ENCODE measurements at regions not wholly inside any gene's neighbourhood (a gene's known extent, or its start where the extent isn't known, plus 50 kb on each side); places are given as distances from the start of the nearest gene placed in this dataset.

GRCh38 chr16:82459580-82460256, 167.1 kb upstream of the CDH13 start:
- H3K4me3 Mint-ChIP-seq: no peak overlapping the region
- no peak overlapping the region for H3K27ac Mint-ChIP-seq
- no peaks in the 10 kb centered on the region for H3K9me3 Mint-ChIP-seq
- no peaks in the 10 kb centered on the region for H3K36me3 Mint-ChIP-seq
- H3K4me1 Mint-ChIP-seq: no peaks in the 10 kb centered on the region
- CTCF ChIA-PET: no interaction called here
- peaks cover 4% of the 10 kb centered on the region for H3K27me3 Mint-ChIP-seq
- DNase-seq: no peak

- Mint-ChIP-seq H3K4me1 (no peaks in the 10 kb centered on the region), H3K27ac (no peak overlapping the region), H3K4me3 (no peak overlapping the region), H3K27me3 (peaks cover 9% of the 10 kb centered on the region), H3K36me3 (no peaks in the 10 kb centered on the region), H3K9me3 (no peaks in the 10 kb centered on the region)
- CTCF ChIA-PET: interaction anchor here (0.6 to 2.3 kb wide), 8 partner anchors 9 to 516 kb away, joined by 3 to 27 read pairs (median 5); no protein-coding TSS in a partner anchor
- DNase-seq: peak; percentile 46
Observed at GRCh38 chr16:82456683-82457082, 170.1 kb upstream of the CDH13 start.

- Mint-ChIP-seq H3K4me3 (no peak overlapping the region), H3K27me3 (peaks cover 9% of the 10 kb centered on the region), H3K27ac (no peak overlapping the region), H3K9me3 (no peaks in the 10 kb centered on the region), H3K4me1 (no peaks in the 10 kb centered on the region), H3K36me3 (no peaks in the 10 kb centered on the region)
- CTCF ChIA-PET: interaction anchor here (0.7 kb wide), 1 partner anchor 8 kb away, joined by 3 read pairs; no protein-coding TSS in a partner anchor
- no peak for DNase-seq
Observed at GRCh38 chr16:82454566-82454965, 172.2 kb upstream of the CDH13 start.

- H3K4me1 Mint-ChIP-seq: no peaks in the 10 kb centered on the region
- peaks cover 9% of the 10 kb centered on the region for H3K27me3 Mint-ChIP-seq
- H3K27ac Mint-ChIP-seq: no peak overlapping the region
- no peak overlapping the region for H3K4me3 Mint-ChIP-seq
- DNase-seq: no peak
- CTCF ChIA-PET: interaction anchor here (0.7 kb wide), 1 partner anchor 8 kb away, joined by 3 read pairs; no protein-coding TSS in a partner anchor
- H3K36me3 Mint-ChIP-seq: no peaks in the 10 kb centered on the region
- H3K9me3 Mint-ChIP-seq: peaks cover 1% of the 10 kb centered on the region
Observed at GRCh38 chr16:82454152-82454551, 172.6 kb upstream of the CDH13 start.

- H3K27ac Mint-ChIP-seq: no peak overlapping the region
Observed at GRCh38 chr16:82452004-82452756, 174.6 kb upstream of the CDH13 start.

GRCh38 chr16:82451449-82451848, 175.3 kb upstream of the CDH13 start:
- no peaks in the 10 kb centered on the region for H3K36me3 Mint-ChIP-seq
- H3K27ac Mint-ChIP-seq: no peak overlapping the region
- H3K4me3 Mint-ChIP-seq: no peak overlapping the region
- no peaks in the 10 kb centered on the region for H3K4me1 Mint-ChIP-seq
- DNase-seq: no peak
- H3K27me3 Mint-ChIP-seq: peaks cover 6% of the 10 kb centered on the region
- CTCF ChIA-PET: interaction anchor here (0.7 kb wide), 1 partner anchor 188 kb away, joined by 3 read pairs; no protein-coding TSS in a partner anchor
- H3K9me3 Mint-ChIP-seq: peaks cover 2% of the 10 kb centered on the region

More at GRCh38 chr16:82452004-82452756, 174.6 kb upstream of the CDH13 start:
- Mint-ChIP-seq H3K9me3 (peaks cover 2% of the 10 kb centered on the region), H3K27me3 (peaks cover 9% of the 10 kb centered on the region), H3K4me1 (no peaks in the 10 kb centered on the region), H3K36me3 (no peaks in the 10 kb centered on the region), H3K4me3 (no peak overlapping the region)
- DNase-seq: no peak
- CTCF ChIA-PET: interaction anchor here (0.7 kb wide), 1 partner anchor 189 kb away, joined by 3 read pairs; no protein-coding TSS in a partner anchor

GRCh38 chr16:82440336-82440735, 186.4 kb upstream of the CDH13 start:
- H3K27me3 Mint-ChIP-seq: no peaks in the 10 kb centered on the region
- no peaks in the 10 kb centered on the region for H3K36me3 Mint-ChIP-seq
- H3K27ac Mint-ChIP-seq: no peak overlapping the region
- DNase-seq: no peak
- no peak overlapping the region for H3K4me3 Mint-ChIP-seq
- CTCF ChIA-PET: no interaction called here
- H3K4me1 Mint-ChIP-seq: no peaks in the 10 kb centered on the region
- H3K9me3 Mint-ChIP-seq: no peaks in the 10 kb centered on the region

- no peak overlapping the region for H3K4me3 Mint-ChIP-seq
- no peak overlapping the region for H3K27ac Mint-ChIP-seq
- H3K27me3 Mint-ChIP-seq: no peaks in the 10 kb centered on the region
- CTCF ChIA-PET: no interaction called here
- no peak for DNase-seq
- H3K9me3 Mint-ChIP-seq: no peaks in the 10 kb centered on the region
- H3K4me1 Mint-ChIP-seq: no peaks in the 10 kb centered on the region
- H3K36me3 Mint-ChIP-seq: no peaks in the 10 kb centered on the region
Observed at GRCh38 chr16:82439678-82440293, 187.0 kb upstream of the CDH13 start.

GRCh38 chr16:82433042-82433441, 193.7 kb upstream of the CDH13 start:
- no peaks in the 10 kb centered on the region for H3K36me3 Mint-ChIP-seq
- H3K9me3 Mint-ChIP-seq: no peaks in the 10 kb centered on the region
- no peak overlapping the region for H3K4me3 Mint-ChIP-seq
- H3K27me3 Mint-ChIP-seq: no peaks in the 10 kb centered on the region
- DNase-seq: no peak
- CTCF ChIA-PET: no interaction called here
- no peaks in the 10 kb centered on the region for H3K4me1 Mint-ChIP-seq
- no peak overlapping the region for H3K27ac Mint-ChIP-seq

GRCh38 chr16:82432261-82432660, 194.5 kb upstream of the CDH13 start:
- Mint-ChIP-seq H3K4me3 (no peak overlapping the region), H3K27me3 (no peaks in the 10 kb centered on the region), H3K9me3 (no peaks in the 10 kb centered on the region), H3K4me1 (no peaks in the 10 kb centered on the region), H3K27ac (no peak overlapping the region), H3K36me3 (no peaks in the 10 kb centered on the region)
- DNase-seq: no peak
- CTCF ChIA-PET: no interaction called here

GRCh38 chr16:82425661-82426060, 201.1 kb upstream of the CDH13 start:
- Mint-ChIP-seq H3K4me3 (no peak overlapping the region), H3K36me3 (no peaks in the 10 kb centered on the region), H3K27ac (no peak overlapping the region), H3K4me1 (no peaks in the 10 kb centered on the region), H3K9me3 (no peaks in the 10 kb centered on the region), H3K27me3 (no peaks in the 10 kb centered on the region)
- DNase-seq: no peak
- CTCF ChIA-PET: no interaction called here

- Mint-ChIP-seq H3K27me3 (no peaks in the 10 kb centered on the region), H3K4me1 (no peaks in the 10 kb centered on the region), H3K27ac (no peak overlapping the region), H3K4me3 (no peak overlapping the region), H3K36me3 (no peaks in the 10 kb centered on the region), H3K9me3 (no peaks in the 10 kb centered on the region)
- CTCF ChIA-PET: no interaction called here
- no peak for DNase-seq
Observed at GRCh38 chr16:82421851-82422250, 204.9 kb upstream of the CDH13 start.

- H3K4me3 Mint-ChIP-seq: no peak overlapping the region
- no peaks in the 10 kb centered on the region for H3K9me3 Mint-ChIP-seq
- H3K36me3 Mint-ChIP-seq: no peaks in the 10 kb centered on the region
- H3K27me3 Mint-ChIP-seq: no peaks in the 10 kb centered on the region
- H3K4me1 Mint-ChIP-seq: no peaks in the 10 kb centered on the region
- no peak overlapping the region for H3K27ac Mint-ChIP-seq
- DNase-seq: no peak
- CTCF ChIA-PET: no interaction called here
Observed at GRCh38 chr16:82419332-82419731, 207.4 kb upstream of the CDH13 start.

- CTCF ChIA-PET: no interaction called here
- H3K27me3 Mint-ChIP-seq: no peaks in the 10 kb centered on the region
- no peaks in the 10 kb centered on the region for H3K36me3 Mint-ChIP-seq
- no peak for DNase-seq
- no peak overlapping the region for H3K4me3 Mint-ChIP-seq
- no peaks in the 10 kb centered on the region for H3K9me3 Mint-ChIP-seq
- H3K4me1 Mint-ChIP-seq: no peaks in the 10 kb centered on the region
- no peak overlapping the region for H3K27ac Mint-ChIP-seq
Observed at GRCh38 chr16:82414476-82414875, 212.3 kb upstream of the CDH13 start.

GRCh38 chr16:82412770-82413169, 214.0 kb upstream of the CDH13 start:
- no peak overlapping the region for H3K27ac Mint-ChIP-seq
- no peaks in the 10 kb centered on the region for H3K36me3 Mint-ChIP-seq
- no peaks in the 10 kb centered on the region for H3K27me3 Mint-ChIP-seq
- no peaks in the 10 kb centered on the region for H3K9me3 Mint-ChIP-seq
- no peak overlapping the region for H3K4me3 Mint-ChIP-seq
- no peak for DNase-seq
- H3K4me1 Mint-ChIP-seq: no peaks in the 10 kb centered on the region
- CTCF ChIA-PET: no interaction called here
